Fibroblast of lung (primary cell): ENCODE measurements at regions not wholly inside any gene's neighbourhood (a gene's known extent, or its start where the extent isn't known, plus 50 kb on each side); places are given as distances from the start of the nearest gene placed in this dataset.

Experiments
- EZH2 ChIP-seq: IDR thresholded peaks from 2 replicates; pipeline ENCODE4 v1.5.1; 2012; ENCODE audit warnings: low read length, control low read depth, mild to moderate bottlenecking; ENCODE audit errors: missing control alignments
- TF ChIP-seq, protein P1 (sequence below), 2 donors: IDR thresholded peaks in 1 of 2; conservative IDR thresholded peaks in 1 of 2; 1 replicate in 1 of 2; 2 replicates in 1 of 2; pipeline ENCODE4 v1.5.1; 2011 to 2012; ENCODE audit warnings: low read length in 2 of 2, control low read depth in 1 of 2, inconsistent platforms in 1 of 2, low read depth in 1 of 2, mild to moderate bottlenecking in 1 of 2

DNA sequence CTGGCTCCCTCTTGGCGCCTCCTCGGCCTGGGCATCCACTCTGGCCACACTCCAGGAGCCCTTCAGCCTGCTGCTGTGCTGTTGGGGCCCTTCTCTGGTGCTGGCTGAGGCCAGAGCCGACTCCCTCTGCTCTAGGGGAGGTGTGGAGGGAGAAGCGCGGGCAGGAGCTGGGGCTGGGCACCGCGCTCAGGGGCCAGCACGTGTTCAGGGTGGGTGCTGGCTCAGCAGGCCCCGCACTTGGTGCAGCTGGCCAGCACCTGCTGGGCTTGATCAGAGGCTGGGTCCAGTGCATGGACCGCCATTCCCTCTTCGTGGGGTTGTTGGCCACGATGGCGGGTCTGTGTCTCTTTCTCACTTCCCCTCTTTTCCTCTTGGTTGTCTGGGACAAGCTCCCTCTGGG, 2381.0 kb downstream of the LRRC4C start:
- TF ChIP-seq, protein P1, sequence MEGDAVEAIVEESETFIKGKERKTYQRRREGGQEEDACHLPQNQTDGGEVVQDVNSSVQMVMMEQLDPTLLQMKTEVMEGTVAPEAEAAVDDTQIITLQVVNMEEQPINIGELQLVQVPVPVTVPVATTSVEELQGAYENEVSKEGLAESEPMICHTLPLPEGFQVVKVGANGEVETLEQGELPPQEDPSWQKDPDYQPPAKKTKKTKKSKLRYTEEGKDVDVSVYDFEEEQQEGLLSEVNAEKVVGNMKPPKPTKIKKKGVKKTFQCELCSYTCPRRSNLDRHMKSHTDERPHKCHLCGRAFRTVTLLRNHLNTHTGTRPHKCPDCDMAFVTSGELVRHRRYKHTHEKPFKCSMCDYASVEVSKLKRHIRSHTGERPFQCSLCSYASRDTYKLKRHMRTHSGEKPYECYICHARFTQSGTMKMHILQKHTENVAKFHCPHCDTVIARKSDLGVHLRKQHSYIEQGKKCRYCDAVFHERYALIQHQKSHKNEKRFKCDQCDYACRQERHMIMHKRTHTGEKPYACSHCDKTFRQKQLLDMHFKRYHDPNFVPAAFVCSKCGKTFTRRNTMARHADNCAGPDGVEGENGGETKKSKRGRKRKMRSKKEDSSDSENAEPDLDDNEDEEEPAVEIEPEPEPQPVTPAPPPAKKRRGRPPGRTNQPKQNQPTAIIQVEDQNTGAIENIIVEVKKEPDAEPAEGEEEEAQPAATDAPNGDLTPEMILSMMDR (conservative IDR thresholded peaks at IDR 0.05 in 1 of 2, IDR thresholded peaks at IDR 0.05 in 1 of 2; ENCODE audit: low read depth in 1 of 2, low read length in 2 of 2), result no peak
- TF ChIP-seq EZH2, result no peak
